Gastrocnemius medialis (tissue), 4 donors: ENCODE measurements at regions not wholly inside any gene's neighbourhood (a gene's known extent, or its start where the extent isn't known, plus 50 kb on each side); places are given as distances from the start of the nearest gene placed in this dataset.

Source experiments
- CTCF ChIP-seq, 5 experiments: fragments of 450-650 bp in 3 of 5; fragments of 200-600 bp in 2 of 5; sonication (generic) in 2 of 5; IDR thresholded peaks in 4 of 5; conservative IDR thresholded peaks in 1 of 5; 1 replicate in 4 of 5; 2 replicates in 1 of 5; pipeline ENCODE4 v1.5.1; 2016 to 2019; ENCODE audit warnings: antibody characterized with exemption in 5 of 5, mild to moderate bottlenecking in 3 of 5, moderate library complexity in 3 of 5
- POLR2A ChIP-seq, 2 donors: fragments of 450-650 bp; IDR thresholded peaks; one replicate each; pipeline ENCODE4 v1.6.1; 2017; ENCODE audit warnings: antibody characterized with exemption in 2 of 2, mild to moderate bottlenecking in 2 of 2, moderate library complexity in 2 of 2

DNA sequence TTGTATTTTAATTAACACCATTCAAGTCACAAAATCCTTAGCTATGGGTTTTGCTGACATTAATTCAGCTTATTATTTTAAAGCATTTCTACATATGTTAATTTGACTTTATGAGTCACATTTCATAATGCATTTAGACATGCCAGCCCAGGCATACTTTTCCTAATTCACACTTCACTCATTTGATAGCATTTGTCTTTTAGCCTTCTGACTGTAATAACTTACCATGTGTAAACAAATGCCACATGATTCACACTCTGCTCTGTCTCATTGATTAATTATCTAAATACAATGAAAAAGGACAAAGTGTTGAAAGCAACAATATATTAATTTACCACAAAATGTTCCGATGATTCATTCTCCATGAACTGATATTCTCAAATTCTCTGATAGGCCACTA, 927.8 kb upstream of the EPHA6 start:
- TF ChIP-seq CTCF (IDR thresholded peaks at IDR 0.05 in 4 of 5, conservative IDR thresholded peaks at IDR 0.05 in 1 of 5) (no peak), POLR2A (IDR thresholded peaks at IDR 0.05) (no peak)
